GM18498 (cell line): ENCODE measurements at regions not wholly inside any gene's neighbourhood (a gene's known extent, or its start where the extent isn't known, plus 50 kb on each side); places are given as distances from the start of the nearest gene placed in this dataset.
"Not testable (repeated sequence)": the region's sequence is repeated elsewhere in the genome, so short reads cannot be mapped to it uniquely, and the experiment has no call there.

ENCODE experiments used
- ATAC-seq: cut with Tn5 transposase; IDR thresholded peaks from one replicate; pipeline ENCODE4 v1.9.1; 2021; ENCODE audit warnings: mild to moderate bottlenecking, moderate library complexity; ENCODE audit not compliant: unreplicated experiment

- not testable (repeated sequence) for ATAC-seq
These were observed 86.0 kb upstream of the CDC42EP3 start for GRCh38 chr2:37757456-37757855.

- not testable (repeated sequence) for ATAC-seq
These were observed 86.7 kb upstream of the CDC42EP3 start for GRCh38 chr2:37758141-37758601.

GRCh38 chr2:37759989-37760388 lies 88.5 kb upstream of the CDC42EP3 start:
- ATAC-seq: not testable (repeated sequence)

GRCh38 chr2:37760471-37760870 lies 89.0 kb upstream of the CDC42EP3 start:
- no peak for ATAC-seq

- not testable (repeated sequence) for ATAC-seq
These were observed 90.8 kb upstream of the CDC42EP3 start for GRCh38 chr2:37762281-37762680.

GRCh38 chr2:37764739-37765138 lies 93.3 kb upstream of the CDC42EP3 start:
- ATAC-seq: no peak

GRCh38 chr2:37766106-37766505 lies 94.7 kb upstream of the CDC42EP3 start:
- no peak for ATAC-seq

- no peak for ATAC-seq
These were observed 95.6 kb upstream of the CDC42EP3 start for GRCh38 chr2:37767046-37767445.

GRCh38 chr2:37767959-37768925 lies 96.8 kb upstream of the CDC42EP3 start:
- no peak for ATAC-seq

GRCh38 chr2:37769551-37769950 lies 98.1 kb upstream of the CDC42EP3 start:
- no peak for ATAC-seq

- ATAC-seq: no peak
These were observed 99.4 kb upstream of the CDC42EP3 start for GRCh38 chr2:37770797-37771196.

GRCh38 chr2:37771600-37772088 lies 100.2 kb upstream of the CDC42EP3 start:
- no peak for ATAC-seq

GRCh38 chr2:37773371-37774130 lies 102.1 kb upstream of the CDC42EP3 start:
- ATAC-seq: no peak

GRCh38 chr2:37774171-37774944 lies 102.9 kb upstream of the CDC42EP3 start:
- not testable (repeated sequence) for ATAC-seq

- ATAC-seq: no peak
These were observed 103.8 kb upstream of the CDC42EP3 start for GRCh38 chr2:37774976-37775907.

- no peak for ATAC-seq
These were observed 104.4 kb upstream of the CDC42EP3 start for GRCh38 chr2:37775908-37776250.

GRCh38 chr2:37776487-37776886 lies 105.0 kb upstream of the CDC42EP3 start:
- no peak for ATAC-seq

GRCh38 chr2:37779139-37779538 lies 107.7 kb upstream of the CDC42EP3 start:
- no peak for ATAC-seq

- ATAC-seq: no peak
These were observed 108.4 kb upstream of the CDC42EP3 start for GRCh38 chr2:37779611-37780386.
